Stimulated activated CD8-positive, alpha-beta memory T cell treated with anti-CD3 and anti-CD28 coated beads, Interleukin-2, amount 100 ng/mL, for 48 hours (primary cell): ENCODE measurements at regions not wholly inside any gene's neighbourhood (a gene's known extent, or its start where the extent isn't known, plus 50 kb on each side); places are given as distances from the start of the nearest gene placed in this dataset.
A peak's percentile ranks its signal among the peaks of the same experiment; 100 is the strongest.
"Not testable (repeated sequence)": the region's sequence is repeated elsewhere in the genome, so short reads cannot be mapped to it uniquely, and the experiment has no call there.

Experiments used
- DNase-seq, 2 donors: peaks; one replicate each; pipeline ENCODE4 v3.0.0-alpha.2; 2020; ENCODE audit warnings: low read depth in 2 of 2

DNA sequence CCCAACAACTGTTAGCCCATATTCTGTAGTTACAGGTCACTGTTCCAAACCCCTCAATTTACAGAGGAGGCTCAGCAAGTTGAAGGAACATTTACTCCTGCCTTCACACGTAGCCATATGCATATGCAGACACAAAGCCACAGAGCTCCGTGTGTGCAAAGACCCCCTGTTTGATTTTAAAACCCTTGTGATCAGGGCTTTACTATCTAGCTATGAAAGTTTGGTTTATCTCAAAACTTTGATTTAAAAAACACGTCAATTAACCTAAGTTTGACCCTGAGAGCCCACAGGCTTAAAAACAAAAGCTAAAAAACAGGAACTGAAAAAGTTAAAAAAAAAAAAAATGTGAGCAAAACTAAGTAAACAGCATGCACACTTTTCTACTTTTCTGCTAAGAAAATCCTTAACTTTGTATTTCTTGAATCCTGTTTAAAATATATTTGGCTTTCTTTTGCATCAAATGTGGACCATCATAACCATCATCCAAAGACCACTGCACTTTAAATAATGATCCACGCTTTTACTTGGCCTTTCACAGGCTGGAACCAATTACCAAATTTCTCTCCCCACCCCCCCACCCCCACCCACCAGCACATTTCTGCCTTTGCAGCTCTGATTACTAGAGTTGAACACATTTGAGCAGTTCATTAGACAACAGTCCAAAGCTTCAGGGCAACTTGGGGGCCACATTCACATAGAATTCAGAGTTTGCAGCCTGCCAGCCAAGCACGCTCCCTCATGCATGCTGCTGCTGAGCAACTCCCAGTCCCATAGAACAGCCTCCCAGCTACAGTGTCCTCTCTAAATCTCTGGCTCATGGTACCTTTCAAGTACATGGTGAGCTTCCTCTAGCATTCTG is 128.8 kb upstream of the MAP3K1 start:
- DNase-seq, result no peak

DNA sequence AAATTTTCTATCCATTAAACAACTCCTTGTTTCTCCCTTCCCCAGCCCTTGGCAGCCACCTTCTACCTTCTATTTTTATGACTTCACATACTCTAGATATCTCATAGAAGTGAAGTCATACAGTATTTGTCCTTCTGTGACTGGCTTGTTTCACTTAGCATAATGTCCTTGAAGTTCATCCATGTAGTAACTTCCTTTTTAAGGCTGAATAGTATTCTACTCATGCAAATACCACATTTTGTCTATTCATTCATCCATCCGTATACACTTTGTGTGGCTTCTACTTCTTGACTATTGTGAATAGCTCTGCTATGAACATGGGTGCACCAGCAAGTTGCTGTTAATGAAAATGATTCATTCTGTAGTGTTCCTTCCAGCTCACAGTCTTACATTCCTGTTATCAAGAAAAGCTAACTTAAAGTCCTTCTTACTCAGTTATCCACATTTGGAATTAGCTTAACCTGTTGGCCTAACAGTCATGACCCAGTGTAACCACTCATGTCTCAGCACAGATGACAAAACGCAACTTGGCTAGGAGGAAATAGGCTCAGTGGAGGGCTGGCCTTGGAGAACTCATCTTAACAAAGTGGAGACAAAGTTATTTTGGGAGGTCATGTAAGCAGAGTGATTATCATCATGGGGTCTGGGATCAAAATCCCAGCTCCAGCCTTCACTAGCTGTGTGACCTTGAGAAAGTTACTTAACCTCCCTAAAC is 129.7 kb upstream of the MAP3K1 start:
- DNase-seq, result no peak

DNA sequence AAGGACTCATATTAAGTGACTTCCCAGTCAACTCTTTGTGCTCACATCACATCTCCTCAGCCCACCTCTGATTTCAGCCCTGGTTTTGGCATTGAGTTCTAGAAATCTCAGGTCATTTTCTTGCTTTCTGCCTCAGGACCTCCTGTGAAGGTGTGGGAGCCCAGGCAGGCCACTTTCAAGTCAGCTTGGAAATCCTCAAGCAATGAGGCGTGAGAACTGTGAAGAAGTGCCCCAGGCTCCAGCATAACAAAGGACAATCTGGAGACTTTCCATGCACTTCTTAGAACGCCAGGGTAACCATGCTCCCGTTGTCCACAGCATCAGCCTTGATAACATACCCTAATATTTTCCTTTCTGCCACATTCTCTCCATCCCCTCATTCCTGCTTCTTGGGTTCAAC is 131.2 kb upstream of the MAP3K1 start:
- no peak for DNase-seq

DNA sequence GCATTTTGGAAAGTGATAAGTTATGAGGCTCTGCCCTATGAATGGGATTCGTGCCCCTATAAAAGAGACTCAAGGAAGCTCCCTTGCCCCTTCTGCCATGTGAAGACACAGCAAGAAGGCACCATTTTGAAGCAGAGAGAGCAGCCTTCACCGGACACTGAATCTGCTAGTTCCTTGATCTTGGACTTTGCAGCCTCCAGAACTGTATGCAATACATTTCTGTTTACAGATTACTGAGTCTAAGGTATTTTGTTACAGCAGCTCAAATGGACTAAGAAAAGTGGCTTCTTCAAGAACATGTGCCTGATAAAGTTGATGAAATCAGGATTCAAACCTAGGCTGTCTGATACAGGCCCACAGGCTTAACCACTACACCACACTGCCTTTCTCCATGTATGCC is 131.6 kb upstream of the MAP3K1 start:
- no peak for DNase-seq

DNA sequence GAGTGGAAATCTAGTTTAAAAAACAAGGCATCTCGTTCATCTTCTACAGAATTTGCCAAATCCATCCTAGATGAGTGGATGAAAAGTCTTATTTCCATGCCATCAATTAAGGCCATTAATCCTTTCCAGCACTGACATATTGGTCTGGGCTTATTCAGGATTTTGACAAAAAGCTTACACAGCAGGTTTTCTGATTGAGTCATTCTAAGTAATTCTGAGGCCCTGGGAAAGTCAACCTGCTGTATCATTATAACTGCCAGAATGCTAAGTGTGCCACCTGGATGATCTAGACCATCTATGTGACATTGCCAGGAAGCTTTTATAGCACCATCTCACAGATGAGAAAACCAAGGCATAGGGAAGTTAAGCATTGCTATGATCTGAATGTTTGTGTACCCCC is 132.1 kb upstream of the MAP3K1 start:
- no peak for DNase-seq

DNA sequence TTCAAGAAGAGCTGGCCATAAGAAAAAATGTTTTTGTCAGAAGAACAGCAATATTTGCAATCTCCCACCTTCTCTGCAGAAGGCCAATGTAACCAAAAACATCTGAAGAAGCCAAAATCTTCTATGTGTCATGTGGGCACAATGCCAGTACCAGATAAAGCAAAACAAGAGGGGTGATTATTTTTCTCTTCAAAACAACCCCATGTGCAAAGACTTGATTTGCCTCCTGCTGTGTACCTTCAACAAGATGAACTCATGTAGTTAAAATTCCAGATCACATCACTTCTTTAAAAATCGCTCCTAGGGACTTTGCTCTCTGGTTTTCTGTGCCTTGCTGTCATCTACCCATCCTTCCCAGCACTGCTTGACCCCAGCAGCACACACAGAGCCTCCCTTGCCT is 134.0 kb upstream of the MAP3K1 start:
- DNase-seq, result no peak

DNA sequence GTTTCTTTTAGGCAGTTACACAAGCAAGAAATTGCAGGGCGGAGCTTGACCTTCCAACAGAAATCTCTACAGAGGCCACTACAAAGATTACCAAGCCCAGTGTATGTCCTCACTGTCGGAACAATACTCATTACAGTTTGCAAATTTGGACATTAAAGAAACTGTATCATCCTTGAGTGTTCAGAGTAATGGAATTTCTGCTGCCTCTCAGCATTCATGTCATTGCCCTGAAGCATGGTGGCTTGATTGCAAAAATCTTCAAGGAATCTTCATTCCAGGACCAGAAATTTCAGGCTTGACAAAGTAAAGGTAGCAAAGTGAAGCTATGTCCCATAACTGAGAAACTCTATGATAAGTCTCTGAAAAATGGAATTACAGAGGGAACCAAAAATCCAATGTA is 134.6 kb upstream of the MAP3K1 start:
- DNase-seq, result no peak

DNA sequence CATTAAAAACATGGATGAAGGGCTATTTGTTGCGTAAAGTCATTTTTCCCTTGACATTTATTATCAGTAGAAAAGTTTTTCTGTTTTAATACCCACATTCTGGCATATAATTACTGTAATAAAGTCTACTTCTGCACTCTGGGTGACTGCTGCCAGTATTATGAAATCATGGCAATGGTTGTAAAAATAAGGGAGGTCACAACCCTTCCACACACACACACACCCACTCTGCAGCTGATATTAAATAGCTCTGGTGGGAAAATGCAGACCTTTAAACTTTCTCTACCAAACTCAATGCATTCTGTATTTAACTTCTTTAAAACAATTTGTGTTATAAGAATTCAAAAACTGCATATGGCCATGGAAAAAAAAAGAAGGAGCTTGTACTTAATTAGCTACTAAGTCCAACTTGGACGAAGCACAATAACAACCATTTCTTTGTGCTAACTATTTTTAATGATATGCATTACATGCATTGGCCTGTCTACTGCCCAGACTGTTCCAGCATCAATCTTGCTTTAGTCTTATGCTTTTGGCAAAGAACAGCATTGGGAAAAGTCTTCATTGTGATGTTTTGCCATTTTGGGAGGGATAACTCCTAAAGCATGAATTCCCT is 137.6 kb upstream of the MAP3K1 start:
- DNase-seq, result no peak

DNA sequence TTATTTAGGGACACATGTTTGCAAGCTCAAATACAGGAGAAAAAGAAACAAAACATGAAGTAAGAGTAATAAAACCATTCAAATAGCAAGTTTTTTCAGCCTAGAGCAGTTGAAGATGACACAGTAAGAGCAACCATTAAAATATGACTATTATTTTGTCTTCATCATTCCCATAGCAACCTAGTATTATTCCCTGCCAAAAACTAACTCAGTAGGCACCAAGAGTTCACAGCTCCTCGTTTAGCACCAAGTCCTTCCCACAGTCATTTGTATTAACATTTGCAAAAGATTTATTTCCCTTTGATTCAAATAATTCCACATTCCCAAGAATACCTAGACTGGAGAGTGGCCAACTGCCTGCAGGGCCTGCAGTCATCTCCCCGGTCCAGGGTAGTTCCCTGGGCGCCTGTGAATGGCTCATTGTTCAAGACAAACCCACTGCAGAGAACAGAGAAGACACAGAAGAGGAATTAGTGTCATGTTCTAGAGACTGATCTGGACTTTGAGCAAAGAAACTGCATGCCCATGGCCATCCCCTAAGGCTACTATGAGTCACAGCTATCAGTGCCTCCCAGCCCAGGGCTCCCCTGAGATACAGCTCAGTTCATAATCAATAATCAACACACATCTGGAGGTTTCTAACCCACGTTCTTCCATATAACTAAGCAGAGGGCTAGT is 139.1 kb upstream of the MAP3K1 start:
- no peak for DNase-seq

DNA sequence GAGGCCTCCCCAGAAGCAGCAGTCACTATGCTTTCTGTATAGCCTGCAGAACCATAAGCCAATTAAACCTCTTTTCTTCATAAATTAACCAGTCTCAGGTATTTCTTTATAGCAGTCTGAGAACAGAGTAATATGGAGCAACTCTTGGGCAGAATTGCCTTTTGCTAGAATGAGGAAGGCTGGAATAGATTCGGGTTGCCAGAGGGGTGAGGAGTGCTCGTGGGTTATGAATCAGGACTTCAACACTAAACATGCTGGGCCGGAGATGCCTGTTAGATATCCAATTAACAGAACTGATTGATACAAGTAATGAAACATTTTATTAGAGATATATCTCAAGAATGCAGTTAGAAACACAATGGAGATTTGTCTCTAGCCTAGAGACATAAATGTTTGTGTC is 140.9 kb upstream of the MAP3K1 start:
- no peak for DNase-seq

DNA sequence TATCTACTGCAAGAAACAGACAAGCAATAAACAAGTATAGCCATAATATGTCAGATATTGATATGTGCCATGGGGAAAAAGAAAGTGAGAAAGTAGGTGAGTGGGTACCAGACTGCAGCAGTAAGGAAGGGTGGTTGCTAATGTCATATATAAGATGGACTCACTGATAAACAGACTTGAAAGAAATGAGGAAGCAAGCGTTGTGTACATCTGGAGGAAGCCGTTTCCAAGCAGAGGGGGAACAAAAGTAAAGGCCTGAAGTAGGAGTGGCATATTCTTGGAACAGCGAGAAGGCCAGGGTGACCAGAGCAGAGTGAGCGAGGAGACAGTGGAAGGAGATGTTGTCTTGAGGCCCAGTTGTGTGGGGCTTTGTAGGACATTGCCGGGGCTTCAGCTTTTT is 142.2 kb upstream of the MAP3K1 start:
- DNase-seq, result no peak

DNA sequence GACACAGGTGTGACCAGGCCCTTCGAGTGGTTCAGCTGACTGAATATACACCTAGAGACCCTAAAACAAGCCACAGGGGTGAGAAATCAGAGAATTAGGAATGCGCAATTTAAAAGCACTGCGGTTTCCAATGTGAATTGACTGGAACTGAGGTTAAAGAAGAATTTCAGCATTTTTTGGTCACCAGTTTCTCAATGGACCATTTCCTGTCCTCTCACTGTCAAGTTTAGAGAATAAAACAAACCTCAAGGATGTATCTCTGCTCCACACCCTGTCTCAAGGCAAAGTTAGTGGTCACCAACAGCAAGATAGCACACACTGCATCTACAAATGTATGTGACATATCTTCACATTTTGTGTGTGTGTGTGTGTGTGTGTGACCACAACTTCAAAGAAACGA is 143.8 kb upstream of the MAP3K1 start:
- no peak for DNase-seq

DNA sequence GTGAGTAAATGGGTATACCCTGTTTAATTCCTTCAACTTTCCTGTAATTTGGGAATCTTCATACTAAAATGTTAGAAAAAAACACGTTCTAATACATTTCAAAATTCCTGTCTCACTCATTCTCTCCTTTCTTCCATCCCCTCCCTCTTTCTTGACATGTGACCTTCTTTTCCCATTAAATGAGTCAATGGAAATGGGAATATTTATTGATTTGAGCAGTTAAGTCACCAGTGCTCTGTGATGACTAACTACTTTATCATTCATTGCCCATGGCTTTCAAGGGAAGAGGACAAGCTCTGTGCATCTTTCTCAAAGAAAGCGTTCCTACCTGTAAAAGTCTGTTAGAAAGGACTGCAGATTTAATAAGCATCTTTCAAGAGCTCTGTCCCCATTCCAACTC is 144.4 kb upstream of the MAP3K1 start:
- no peak for DNase-seq

DNA sequence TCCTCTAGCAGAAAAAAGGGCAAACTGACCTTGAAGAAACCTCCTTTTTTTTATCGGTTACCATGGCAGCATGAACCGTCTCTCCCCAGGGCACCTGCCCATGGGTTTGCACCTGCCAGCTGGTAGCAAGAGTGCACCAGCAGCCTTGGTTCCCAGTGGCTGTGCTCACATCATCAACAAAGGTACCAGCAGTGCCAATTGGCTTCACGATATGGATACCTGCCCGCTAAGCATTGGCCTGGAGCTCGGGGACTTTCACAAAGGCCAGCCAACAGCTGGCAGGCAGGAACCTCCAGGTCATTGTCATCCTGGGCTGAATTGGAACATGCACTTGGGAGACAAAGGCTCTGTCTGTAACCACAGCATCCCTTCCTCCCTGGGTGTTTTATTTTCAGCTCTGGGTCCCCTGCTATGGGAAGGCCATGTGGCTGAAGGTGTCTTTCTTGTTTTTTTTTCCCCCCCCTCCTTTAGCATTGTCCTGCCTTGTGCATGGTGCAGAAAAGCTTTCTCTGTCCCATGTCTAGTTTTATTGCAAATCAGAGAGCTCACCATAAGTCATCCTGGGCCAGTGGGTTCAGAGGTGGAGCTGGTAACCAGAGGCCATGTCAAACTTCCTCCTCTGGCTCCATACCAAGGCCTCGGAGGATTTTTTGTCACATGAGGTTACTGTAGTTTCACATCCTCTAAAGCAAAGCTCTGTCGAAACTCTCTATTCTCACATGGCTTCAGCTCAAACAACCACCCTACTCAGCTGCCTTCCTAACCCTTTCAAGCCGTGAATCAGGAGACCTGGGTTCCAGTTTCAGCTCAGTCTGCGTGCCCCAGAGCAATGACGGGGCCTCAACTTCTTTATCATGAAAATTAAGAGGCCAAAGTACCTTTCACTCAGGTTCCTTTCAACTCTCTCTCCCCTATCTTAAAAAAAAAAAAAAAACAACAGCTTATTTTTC is 145.5 kb upstream of the MAP3K1 start:
- DNase-seq, result peak in 1 of 2 donors; percentile 23

DNA sequence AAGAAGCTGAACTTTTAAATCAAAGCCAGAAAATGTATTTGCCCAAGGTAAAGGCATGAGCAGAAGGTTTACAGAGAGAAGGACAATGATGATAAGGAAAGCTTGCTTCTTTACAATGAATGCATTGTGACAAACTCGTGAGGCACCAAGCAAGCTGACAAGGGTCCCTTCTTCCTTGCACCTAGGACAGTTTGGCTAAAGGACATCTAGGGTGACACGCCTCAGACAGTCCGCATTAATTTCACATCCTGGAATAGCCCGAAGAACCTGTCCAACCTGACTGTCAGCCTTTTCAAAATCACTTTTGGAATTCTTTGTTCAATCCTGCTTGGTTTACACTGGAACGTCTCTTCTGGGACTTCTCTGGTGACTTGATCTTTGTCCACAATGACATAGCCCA is 146.4 kb upstream of the MAP3K1 start:
- no peak for DNase-seq

DNA sequence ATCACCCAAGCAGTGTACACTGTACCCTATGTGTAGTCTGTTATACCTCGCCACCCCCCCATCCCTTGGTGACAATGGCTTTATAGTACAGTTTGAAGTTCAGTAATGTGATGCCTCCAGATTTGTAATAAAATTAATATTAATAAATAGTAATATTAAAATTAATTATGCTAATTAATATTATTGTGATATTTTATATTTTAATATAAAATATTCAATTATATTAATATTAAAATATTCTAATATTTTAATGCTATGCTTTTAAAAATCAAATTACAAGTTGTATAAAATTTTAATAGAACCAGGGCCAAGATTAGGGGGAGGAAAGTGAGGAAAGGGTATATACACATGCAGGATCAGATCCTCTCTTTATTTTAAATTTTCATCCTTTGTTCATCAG is 147.7 kb upstream of the MAP3K1 start:
- no peak for DNase-seq

DNA sequence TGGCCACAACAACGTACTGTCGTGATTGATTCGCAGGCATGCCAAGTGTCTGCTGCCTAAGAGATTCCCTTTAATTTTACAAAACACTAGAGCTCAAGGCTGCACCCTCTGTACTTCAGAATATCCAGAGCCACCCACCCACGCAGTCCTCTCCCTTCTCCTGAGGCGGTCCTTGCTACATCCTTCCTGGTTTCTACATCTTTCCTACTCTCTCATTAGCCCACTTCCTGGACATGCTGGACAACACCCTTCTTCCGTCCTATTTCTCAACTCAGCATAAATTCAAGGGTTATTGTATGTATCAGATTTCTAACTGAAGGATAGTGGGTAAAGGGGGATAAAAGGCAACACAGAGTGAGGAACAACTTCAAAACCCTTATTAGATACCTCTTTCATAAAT is 148.4 kb upstream of the MAP3K1 start:
- DNase-seq, result no peak

DNA sequence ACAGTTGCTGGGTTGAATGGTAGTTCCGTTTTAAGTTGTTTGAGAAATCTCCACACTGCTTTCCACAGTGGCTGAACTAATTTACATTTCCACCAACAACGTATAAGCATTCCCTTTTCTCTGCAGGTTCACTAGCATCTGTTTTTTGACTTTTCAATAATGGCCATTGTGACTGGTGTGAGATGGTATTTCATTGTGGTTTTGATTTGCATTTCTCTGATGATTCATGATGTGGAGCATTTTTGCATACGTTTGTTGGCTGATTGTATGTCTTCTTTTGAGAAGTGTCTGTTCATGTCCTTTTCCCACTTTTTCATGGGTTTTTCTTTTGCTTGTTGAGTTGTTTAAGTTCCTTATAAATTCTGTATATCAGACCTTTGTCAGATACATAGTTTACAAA is 150.2 kb upstream of the MAP3K1 start:
- not testable (repeated sequence) for DNase-seq

DNA sequence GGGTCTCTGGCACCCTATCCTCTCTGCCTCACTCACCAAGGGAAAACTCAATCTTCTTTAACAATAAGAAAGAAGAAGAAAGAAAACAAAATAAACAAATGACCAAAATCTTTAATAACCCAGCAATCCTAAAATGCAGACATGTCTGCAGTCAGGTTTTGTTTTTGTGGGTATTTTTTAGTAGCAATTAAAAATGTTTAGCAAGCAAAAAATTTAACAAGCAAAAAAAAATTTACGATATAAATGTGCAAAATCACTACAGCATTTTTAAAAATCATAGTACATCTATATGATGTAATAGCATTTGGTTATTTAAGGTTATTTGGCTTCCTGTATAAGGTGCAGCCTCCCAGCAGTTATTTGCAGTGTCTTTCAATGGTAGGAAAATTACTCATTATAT is 151.3 kb upstream of the MAP3K1 start:
- DNase-seq, result no peak

DNA sequence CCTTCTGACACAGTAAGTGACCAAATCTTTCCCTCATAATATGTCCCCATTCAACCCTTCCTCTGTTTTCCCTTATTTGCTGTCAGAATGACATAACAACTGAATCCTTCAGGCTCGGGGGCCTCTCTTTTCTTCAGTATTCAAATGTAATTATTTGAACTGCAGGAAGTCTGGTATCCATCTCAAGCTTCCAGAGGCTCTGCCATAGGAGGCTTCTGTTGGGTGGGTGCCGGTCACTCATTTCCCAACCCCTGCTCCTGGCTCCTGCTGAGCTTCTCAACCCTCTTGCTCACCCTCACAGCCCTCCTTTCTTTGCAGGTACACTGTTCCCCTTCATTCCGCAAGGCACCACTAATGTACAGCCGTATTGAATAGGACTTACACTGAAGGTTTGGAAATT is 151.8 kb upstream of the MAP3K1 start:
- no peak for DNase-seq

DNA sequence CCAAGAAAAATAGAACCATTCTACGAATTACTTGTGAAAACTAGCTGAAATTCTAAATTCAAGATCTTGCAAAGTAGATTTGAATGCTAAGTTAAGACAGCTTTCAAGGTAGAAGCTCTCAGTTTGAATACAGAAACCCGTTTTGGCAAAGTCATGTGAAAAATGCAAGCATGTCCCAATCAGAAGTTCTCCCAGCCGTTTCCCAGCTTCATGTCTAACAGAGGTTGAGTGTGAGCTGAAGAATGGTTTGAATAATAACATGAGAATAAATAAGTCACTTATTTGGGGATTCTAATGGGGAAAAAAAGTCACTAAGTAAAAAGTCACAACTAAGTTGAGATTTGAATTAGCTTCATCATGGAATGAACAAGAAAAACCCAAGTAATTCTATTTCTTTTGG is 152.5 kb upstream of the MAP3K1 start:
- no peak for DNase-seq
